Activated B cell treated with CpG ODN at 0.5 μM for 24 hours (primary cell): ENCODE measurements at regions not wholly inside any gene's neighbourhood (a gene's known extent, or its start where the extent isn't known, plus 50 kb on each side); places are given as distances from the start of the nearest gene placed in this dataset.
"Not testable (repeated sequence)": the region's sequence is repeated elsewhere in the genome, so short reads cannot be mapped to it uniquely, and the experiment has no call there.

Source experiments
- ATAC-seq: fragments of 200-7000 bp; cut with Tn5 transposase; one replicate; pipeline ENCODE4 v1.10.0; 2021; ENCODE audit warnings: low read depth, mild to moderate bottlenecking, moderate library complexity
- CTCF ChIA-PET: fragments of 350-600 bp; sonication (Branson Sonifier 250); formaldehyde crosslinking; loops from one replicate; lab custom pipeline; 2021; ENCODE audit warnings: antibody characterized with exemption; lab: Charles Lee
- POLR2A ChIA-PET: fragments of 350-600 bp; sonication (Branson Sonifier 250); formaldehyde crosslinking; loops from one replicate; lab custom pipeline; 2021; ENCODE audit warnings: antibody characterized with exemption; lab: Charles Lee
- DNase-seq: peaks from one replicate; pipeline ENCODE4 v3.0.0; 2022
- H3K27ac Mint-ChIP-seq: one replicate; pipeline ENCODE4 v1.8.0; 2020; ENCODE audit warnings: mixed read lengths
- H3K27me3 Mint-ChIP-seq: one replicate; pipeline ENCODE4 v1.8.0; 2021; ENCODE audit warnings: mixed read lengths
- H3K36me3 Mint-ChIP-seq: one replicate; pipeline ENCODE4 v1.8.0; 2021; ENCODE audit warnings: low read depth, mixed read lengths
- H3K4me1 Mint-ChIP-seq: one replicate; pipeline ENCODE4 v1.8.0; 2021; ENCODE audit warnings: mixed read lengths
- H3K4me3 Mint-ChIP-seq: one replicate; pipeline ENCODE4 v1.8.0; 2020; ENCODE audit warnings: mild to moderate bottlenecking, mixed read lengths
- H3K9me3 Mint-ChIP-seq: one replicate; pipeline ENCODE4 v1.8.0; 2020; ENCODE audit warnings: mixed read lengths
- intact Hi-C: fragments of 100-400 bp; cut with micrococcal nuclease; formaldehyde crosslinking; loops from one replicate; pipeline ENCODE4 v1.15.1; 2024
- TF ChIP-seq, protein P1 (sequence below): fragments of 200-600 bp; IDR thresholded peaks from one replicate; pipeline ENCODE4 v1.8.0; 2022; ENCODE audit warnings: antibody characterized with exemption, mild to moderate bottlenecking

DNA sequence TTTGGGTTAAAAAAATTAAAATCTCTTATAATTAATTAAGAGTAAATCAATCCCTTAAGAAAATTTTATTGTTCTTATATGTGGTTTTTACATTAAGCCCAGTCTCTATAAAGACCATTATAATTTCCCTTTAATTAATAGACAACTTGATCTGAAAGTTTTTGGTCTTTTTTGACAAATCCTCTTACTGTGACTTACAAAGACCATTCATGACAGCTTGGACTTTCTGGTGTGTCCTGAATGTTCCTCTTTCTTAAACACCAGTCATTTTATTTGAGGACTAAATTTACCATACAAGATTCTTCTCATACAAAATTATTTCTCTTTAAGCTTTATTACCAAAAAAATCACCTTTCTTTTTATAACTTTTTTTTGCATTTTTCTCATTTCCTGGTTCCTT is 368.3 kb downstream of the ADGRD1 start:
- Mint-ChIP-seq H3K9me3 (peaks cover 10% of the 10 kb centered on the region), H3K27ac (no peak overlapping the region), H3K27me3 (peaks cover under 1% of the 10 kb centered on the region), H3K4me3 (no peak overlapping the region), H3K4me1 (no peaks in the 10 kb centered on the region), H3K36me3 (no peaks in the 10 kb centered on the region)
- ChIA-PET POLR2A (no interaction called here), CTCF (no interaction called here)
- no peak for DNase-seq
- intact Hi-C loops: no loop called here
- TF ChIP-seq, protein P1, sequence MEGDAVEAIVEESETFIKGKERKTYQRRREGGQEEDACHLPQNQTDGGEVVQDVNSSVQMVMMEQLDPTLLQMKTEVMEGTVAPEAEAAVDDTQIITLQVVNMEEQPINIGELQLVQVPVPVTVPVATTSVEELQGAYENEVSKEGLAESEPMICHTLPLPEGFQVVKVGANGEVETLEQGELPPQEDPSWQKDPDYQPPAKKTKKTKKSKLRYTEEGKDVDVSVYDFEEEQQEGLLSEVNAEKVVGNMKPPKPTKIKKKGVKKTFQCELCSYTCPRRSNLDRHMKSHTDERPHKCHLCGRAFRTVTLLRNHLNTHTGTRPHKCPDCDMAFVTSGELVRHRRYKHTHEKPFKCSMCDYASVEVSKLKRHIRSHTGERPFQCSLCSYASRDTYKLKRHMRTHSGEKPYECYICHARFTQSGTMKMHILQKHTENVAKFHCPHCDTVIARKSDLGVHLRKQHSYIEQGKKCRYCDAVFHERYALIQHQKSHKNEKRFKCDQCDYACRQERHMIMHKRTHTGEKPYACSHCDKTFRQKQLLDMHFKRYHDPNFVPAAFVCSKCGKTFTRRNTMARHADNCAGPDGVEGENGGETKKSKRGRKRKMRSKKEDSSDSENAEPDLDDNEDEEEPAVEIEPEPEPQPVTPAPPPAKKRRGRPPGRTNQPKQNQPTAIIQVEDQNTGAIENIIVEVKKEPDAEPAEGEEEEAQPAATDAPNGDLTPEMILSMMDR: no peak
- no peak for ATAC-seq

- ATAC-seq, intact Hi-C loops, H3K27ac Mint-ChIP-seq, POLR2A ChIA-PET, H3K27me3 Mint-ChIP-seq, DNase-seq, H3K4me1 Mint-ChIP-seq, H3K36me3 Mint-ChIP-seq, H3K9me3 Mint-ChIP-seq, H3K4me3 Mint-ChIP-seq, CTCF ChIA-PET: not testable (repeated sequence)
These were observed 368.8 kb downstream of the ADGRD1 start for GRCh38 chr12:131322460-131322859.

GRCh38 chr12:131323879-131324278 is 370.2 kb downstream of the ADGRD1 start:
- CTCF ChIA-PET: no interaction called here
- H3K27ac Mint-ChIP-seq: no peak overlapping the region
- ATAC-seq (no peak), DNase-seq (no peak)
- no peaks in the 10 kb centered on the region for H3K36me3 Mint-ChIP-seq
- H3K27me3 Mint-ChIP-seq: peaks cover 2% of the 10 kb centered on the region
- no peaks in the 10 kb centered on the region for H3K4me1 Mint-ChIP-seq
- intact Hi-C loops: no loop called here
- TF ChIP-seq, protein P1: no peak
- peaks cover 5% of the 10 kb centered on the region for H3K9me3 Mint-ChIP-seq
- POLR2A ChIA-PET: no interaction called here
- H3K4me3 Mint-ChIP-seq: no peak overlapping the region

- ChIA-PET POLR2A (no interaction called here), CTCF (no interaction called here)
- intact Hi-C loops: no loop called here
- TF ChIP-seq, protein P1: no peak
- DNase-seq (no peak), ATAC-seq (no peak)
- Mint-ChIP-seq H3K36me3 (no peaks in the 10 kb centered on the region), H3K4me3 (no peak overlapping the region), H3K9me3 (no peaks in the 10 kb centered on the region), H3K27ac (no peak overlapping the region), H3K27me3 (peaks cover 2% of the 10 kb centered on the region), H3K4me1 (no peaks in the 10 kb centered on the region)
These were observed 374.1 kb downstream of the ADGRD1 start for GRCh38 chr12:131327521-131328488.

DNA sequence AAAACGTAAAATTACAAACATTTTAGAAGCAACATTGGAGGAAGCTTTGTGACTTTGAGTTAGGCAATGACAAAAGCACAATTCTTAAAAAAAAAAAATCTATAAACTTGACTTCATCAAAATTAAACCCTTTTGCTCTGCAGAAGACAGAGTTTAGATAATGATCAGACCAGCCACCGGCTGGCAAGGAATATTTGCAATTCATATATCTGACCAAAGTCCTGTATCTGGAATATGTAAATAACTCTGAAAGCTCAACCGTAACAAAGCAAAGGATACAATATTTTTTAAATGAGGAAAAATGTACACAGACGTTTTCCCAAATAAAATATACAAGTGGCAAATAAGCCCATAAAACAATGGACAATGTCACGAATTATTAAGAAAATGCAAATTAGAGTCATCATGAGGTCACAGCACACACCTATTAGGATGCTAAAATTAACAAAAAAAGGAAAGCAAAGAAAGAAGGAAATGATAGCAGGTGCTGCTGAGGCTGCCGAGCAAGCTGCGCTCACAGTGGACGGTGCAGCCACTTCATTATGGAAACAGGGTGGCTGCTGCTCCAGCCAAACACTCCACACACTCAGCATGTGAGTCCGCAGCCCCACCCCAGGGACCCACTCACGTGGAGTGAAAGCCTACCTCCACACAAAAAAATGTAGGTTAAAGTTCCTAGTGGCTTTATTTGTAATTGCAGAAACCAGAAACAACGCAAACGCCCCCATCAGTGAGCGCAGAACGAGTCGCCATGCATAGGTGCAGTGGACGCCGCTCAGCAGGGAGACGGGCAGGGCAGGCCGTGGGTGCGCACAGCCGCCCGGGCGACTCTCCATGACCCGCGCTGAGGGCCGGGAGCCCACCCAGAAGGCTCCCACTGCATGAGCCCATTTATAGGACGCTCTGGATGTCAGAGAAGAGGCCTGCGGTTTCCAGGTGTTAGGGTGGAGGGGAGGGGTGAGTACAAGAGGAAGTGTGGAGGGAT is 375.4 kb downstream of the ADGRD1 start:
- ATAC-seq, H3K36me3 Mint-ChIP-seq, H3K27me3 Mint-ChIP-seq, H3K9me3 Mint-ChIP-seq, POLR2A ChIA-PET, H3K27ac Mint-ChIP-seq, CTCF ChIA-PET, intact Hi-C loops, DNase-seq, H3K4me3 Mint-ChIP-seq, H3K4me1 Mint-ChIP-seq: not testable (repeated sequence)
